Fibroblast of skin of right biceps (primary cell): ENCODE measurements at regions not wholly inside any gene's neighbourhood (a gene's known extent, or its start where the extent isn't known, plus 50 kb on each side); places are given as distances from the start of the nearest gene placed in this dataset.

Source experiments
- DNase-seq: peaks from one replicate; pipeline ENCODE4 v3.0.0-alpha.2; 2013

GRCh38 chr1:239209591-239209990 lies 176.8 kb upstream of the CHRM3 start:
- DNase-seq: no peak

- no peak for DNase-seq
These were observed 182.0 kb upstream of the CHRM3 start for GRCh38 chr1:239204401-239204800.

GRCh38 chr1:239197871-239198270 lies 188.5 kb upstream of the CHRM3 start:
- peak; percentile 20 for DNase-seq

- no peak for DNase-seq
These were observed 196.3 kb upstream of the CHRM3 start for GRCh38 chr1:239189998-239190512.

- no peak for DNase-seq
These were observed 199.9 kb upstream of the CHRM3 start for GRCh38 chr1:239186487-239186886.

GRCh38 chr1:239185245-239185619 lies 201.1 kb upstream of the CHRM3 start:
- DNase-seq: peak; percentile 6

GRCh38 chr1:239184561-239185244 lies 201.7 kb upstream of the CHRM3 start:
- DNase-seq: peak; percentile 69

GRCh38 chr1:239178961-239179360 lies 207.4 kb upstream of the CHRM3 start:
- no peak for DNase-seq

- DNase-seq: no peak
These were observed 211.5 kb upstream of the CHRM3 start for GRCh38 chr1:239174880-239175279.

- DNase-seq: no peak
These were observed 215.5 kb upstream of the CHRM3 start for GRCh38 chr1:239170828-239171227.

GRCh38 chr1:239169276-239169675 lies 217.1 kb upstream of the CHRM3 start:
- DNase-seq: no peak

- no peak for DNase-seq
These were observed 221.8 kb upstream of the CHRM3 start for GRCh38 chr1:239164451-239165180.

- DNase-seq: no peak
These were observed 230.8 kb upstream of the CHRM3 start for GRCh38 chr1:239155466-239156091.

GRCh38 chr1:239151937-239152336 lies 234.4 kb upstream of the CHRM3 start:
- DNase-seq: no peak

GRCh38 chr1:239140968-239141367 lies 245.4 kb upstream of the CHRM3 start:
- DNase-seq: no peak

- no peak for DNase-seq
These were observed 246.6 kb upstream of the CHRM3 start for GRCh38 chr1:239139801-239140200.

- no peak for DNase-seq
These were observed 257.8 kb upstream of the CHRM3 start for GRCh38 chr1:239128541-239128940.

GRCh38 chr1:239126884-239127283 lies 259.5 kb upstream of the CHRM3 start:
- peak; percentile 54 for DNase-seq

GRCh38 chr1:239125893-239126292 lies 260.5 kb upstream of the CHRM3 start:
- no peak for DNase-seq

GRCh38 chr1:239125027-239125426 lies 261.3 kb upstream of the CHRM3 start:
- peak; percentile 52 for DNase-seq

- DNase-seq: no peak
These were observed 263.1 kb upstream of the CHRM3 start for GRCh38 chr1:239123260-239123659.

GRCh38 chr1:239112101-239112935 lies 274.1 kb upstream of the CHRM3 start:
- DNase-seq: no peak

GRCh38 chr1:239107676-239108075 lies 278.7 kb upstream of the CHRM3 start:
- DNase-seq: no peak
